H9 (cell line): ENCODE measurements at regions not wholly inside any gene's neighbourhood (a gene's known extent, or its start where the extent isn't known, plus 50 kb on each side); places are given as distances from the start of the nearest gene placed in this dataset.

Experiments used
- DNase-seq: peaks from one replicate; pipeline ENCODE4 v3.0.0-alpha.2; 2017
- H2AFZ ChIP-seq: one replicate; pipeline ENCODE4 v1.6.1; 2013; ENCODE audit warnings: mild to moderate bottlenecking, low read length, control low read depth, moderate library complexity
- H2AK5ac ChIP-seq: 2 replicates; pipeline ENCODE4 v1.6.1; 2013; ENCODE audit warnings: low read length, control low read depth, mixed read lengths; ENCODE audit not compliant: insufficient read length
- H2BK120ac ChIP-seq: one replicate; pipeline ENCODE4 v1.6.1; 2013; ENCODE audit warnings: low read depth, mild to moderate bottlenecking, low read length, control low read depth, inconsistent platforms; ENCODE audit not compliant: poor library complexity, severe bottlenecking
- H2BK12ac ChIP-seq: 2 replicates; pipeline ENCODE4 v1.6.1; 2013; ENCODE audit warnings: low read length, control low read depth, mixed read lengths, low read depth; ENCODE audit not compliant: insufficient read length
- H2BK15ac ChIP-seq: 2 replicates; pipeline ENCODE4 v1.6.1; 2013; ENCODE audit warnings: low read depth, low read length, control low read depth
- H2BK20ac ChIP-seq: one replicate; pipeline ENCODE4 v1.6.1; 2013; ENCODE audit warnings: low read depth, mild to moderate bottlenecking, low read length, control low read depth, inconsistent platforms; ENCODE audit not compliant: poor library complexity, severe bottlenecking
- H2BK5ac ChIP-seq: 2 replicates; pipeline ENCODE4 v1.6.1; 2013; ENCODE audit warnings: low read length, control low read depth, mixed read lengths; ENCODE audit not compliant: insufficient read length
- H3K14ac ChIP-seq: 2 replicates; pipeline ENCODE4 v1.6.1; 2013; ENCODE audit warnings: low read length, control low read depth; ENCODE audit not compliant: insufficient read depth
- H3K18ac ChIP-seq: 2 replicates; pipeline ENCODE4 v1.6.1; 2013; ENCODE audit warnings: low read depth, mild to moderate bottlenecking, mixed read lengths, low read length, control low read depth; ENCODE audit not compliant: insufficient read length
- H3K23ac ChIP-seq: 2 replicates; pipeline ENCODE4 v1.6.1; 2013; ENCODE audit warnings: low read length, control low read depth, mixed read lengths, low read depth; ENCODE audit not compliant: insufficient read length
- H3K23me2 ChIP-seq: 2 replicates; pipeline ENCODE4 v1.6.1; 2013; ENCODE audit warnings: low read depth, mild to moderate bottlenecking, mixed read lengths, low read length, control low read depth; ENCODE audit not compliant: insufficient read length, poor library complexity, severe bottlenecking
- H3K27ac ChIP-seq: 2 replicates; pipeline ENCODE4 v1.5.1; 2013; ENCODE audit warnings: low read length, control low read depth, mixed read lengths, low read depth; ENCODE audit not compliant: insufficient read length
- H3K27me3 ChIP-seq: 2 replicates; pipeline ENCODE4 v1.6.1; 2013; ENCODE audit warnings: low read length, control low read depth, inconsistent platforms; ENCODE audit not compliant: insufficient read depth
- H3K4ac ChIP-seq: 2 replicates; pipeline ENCODE4 v1.6.1; 2013; ENCODE audit warnings: low read depth, mild to moderate bottlenecking, control low read depth, inconsistent platforms, low read length, moderate library complexity
- H3K4me1 ChIP-seq: 2 replicates; pipeline ENCODE4 v1.6.1; 2013; ENCODE audit warnings: low read length, control low read depth, inconsistent platforms; ENCODE audit not compliant: insufficient read depth
- H3K4me2 ChIP-seq: 2 replicates; pipeline ENCODE4 v1.6.1; 2013; ENCODE audit warnings: low read length, control low read depth, mixed read lengths; ENCODE audit not compliant: insufficient read length, insufficient read depth
- H3K56ac ChIP-seq: 2 replicates; pipeline ENCODE4 v1.6.1; 2013; ENCODE audit warnings: low read depth, mild to moderate bottlenecking, mixed read lengths, low read length, control low read depth; ENCODE audit not compliant: insufficient read length
- H3K79me1 ChIP-seq: 2 replicates; pipeline ENCODE4 v1.6.1; 2013; ENCODE audit warnings: low read depth, mild to moderate bottlenecking, moderate library complexity, low read length, control low read depth, inconsistent platforms; ENCODE audit not compliant: insufficient read depth, poor library complexity, severe bottlenecking
- H3K79me2 ChIP-seq: 2 replicates; pipeline ENCODE4 v1.6.1; 2013; ENCODE audit warnings: low read length, control low read depth, inconsistent platforms; ENCODE audit not compliant: insufficient read depth
- H3K9ac ChIP-seq: 2 replicates; pipeline ENCODE4 v1.6.1; 2013; ENCODE audit warnings: low read length, control low read depth, mixed read lengths; ENCODE audit not compliant: insufficient read length; ENCODE audit errors: extremely low read depth
- H3K9me3 ChIP-seq: one replicate; pipeline ENCODE4 v1.6.1; 2013; ENCODE audit warnings: low read depth, low read length, inconsistent platforms; ENCODE audit not compliant: control insufficient read depth
- H3T11ph ChIP-seq: one replicate; pipeline ENCODE4 v1.6.1; 2013; ENCODE audit warnings: mild to moderate bottlenecking, low read length, control low read depth, inconsistent platforms
- H4K20me1 ChIP-seq: one replicate; pipeline ENCODE4 v1.6.1; 2013; ENCODE audit not compliant: control insufficient read depth, insufficient read length, insufficient read depth
- H4K5ac ChIP-seq: 2 replicates; pipeline ENCODE4 v1.6.1; 2013; ENCODE audit warnings: low read depth, mild to moderate bottlenecking, mixed read lengths, low read length, control low read depth; ENCODE audit not compliant: insufficient read length
- H4K8ac ChIP-seq: replicated peaks from 2 replicates; pipeline ENCODE4 v1.6.1; 2013; ENCODE audit warnings: low read length, control low read depth, mixed read lengths, low read depth; ENCODE audit not compliant: insufficient read length
- H4K91ac ChIP-seq: 2 replicates; pipeline ENCODE4 v1.6.1; 2013; ENCODE audit warnings: low read depth, mild to moderate bottlenecking, moderate library complexity, mixed read lengths, low read length, control low read depth; ENCODE audit not compliant: insufficient read length
- H3K27ac Mint-ChIP-seq, 3 experiments: 2 replicates in 2 of 3; 3 replicates in 1 of 3; pipeline ENCODE4 v1.8.0; 2020 to 2021; ENCODE audit warnings: mixed read lengths in 3 of 3, mild to moderate bottlenecking in 1 of 3, moderate library complexity in 1 of 3
- H3K27me3 Mint-ChIP-seq: 2 replicates; pipeline ENCODE4 v1.8.0; 2021; ENCODE audit warnings: low read depth, mild to moderate bottlenecking, moderate library complexity, mixed read lengths
- H3K36me3 Mint-ChIP-seq, 3 experiments: 2 replicates in 2 of 3; 3 replicates in 1 of 3; pipeline ENCODE4 v1.8.0; 2020 to 2021; ENCODE audit warnings: low read depth in 3 of 3, mixed read lengths in 3 of 3; ENCODE audit not compliant: insufficient read depth in 1 of 3
- H3K4me1 Mint-ChIP-seq, 2 experiments: 2 replicates each; pipeline ENCODE4 v1.8.0; 2020; ENCODE audit warnings: mixed read lengths in 2 of 2
- H3K4me3 Mint-ChIP-seq, 2 experiments: 2 replicates in 1 of 2; 3 replicates in 1 of 2; pipeline ENCODE4 v1.8.0; 2020 to 2021; ENCODE audit warnings: mild to moderate bottlenecking in 2 of 2, mixed read lengths in 2 of 2, moderate library complexity in 1 of 2
- H3K9me3 Mint-ChIP-seq, 2 experiments: 2 replicates in 1 of 2; 3 replicates in 1 of 2; pipeline ENCODE4 v1.8.0; 2020; ENCODE audit warnings: mild to moderate bottlenecking in 2 of 2, mixed read lengths in 2 of 2, moderate library complexity in 1 of 2
- WGBS: extraction: QIAGEN DNeasy Blood & Tissue Kit; methylation state at CpG from one replicate; pipeline ENCODE4 v1.1.7; 2013; ENCODE audit warnings: missing lambda C conversion rate, low lambda C conversion rate, mixed read lengths; ENCODE audit not compliant: insufficient read length; ENCODE audit errors: extremely low coverage; 5-methylcytosine and 5-hydroxymethylcytosine counted together
- TF ChIP-seq, protein P1 (sequence below): fragments of 200-600 bp; sonication (generic); conservative IDR thresholded peaks from 3 replicates; pipeline ENCODE4 v1.8.0; 2021; ENCODE audit warnings: antibody characterized with exemption, mild to moderate bottlenecking

DNA sequence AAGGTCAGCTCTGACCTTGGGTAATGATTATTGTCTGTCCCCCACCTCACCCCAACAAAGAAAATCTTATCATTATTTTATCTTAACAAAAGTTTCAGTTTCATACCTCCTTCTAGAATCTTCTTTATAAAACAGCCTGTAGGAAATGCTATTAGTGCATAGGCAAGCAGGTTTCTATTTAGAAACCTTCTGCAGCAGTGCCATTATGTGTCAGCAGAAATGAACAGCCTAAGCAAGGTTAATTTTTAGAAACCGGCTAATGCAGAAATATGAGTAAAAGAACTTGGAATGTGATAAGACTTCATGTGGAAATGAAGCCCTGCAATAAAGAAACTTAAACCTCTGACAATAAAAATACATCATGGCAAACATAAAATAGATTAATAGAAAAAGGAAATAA lies 814.4 kb downstream of the FSCB start:
- DNase-seq: no peak
- H3K27ac ChIP-seq: no peak overlapping the region
- no peak overlapping the region for H3K4me2 ChIP-seq
- Mint-ChIP-seq H3K27ac (no peak overlapping the region), H3K27me3 (no peaks in the 10 kb centered on the region), H3K4me3 (no peak overlapping the region), H3K4me1 (no peaks in the 10 kb centered on the region), H3K9me3 (0 out of 5 replicates have a peak, but pooled peaks cover 0 to under 1% of the 10 kb centered on the region in 2 experiments), H3K36me3 (no peaks in the 10 kb centered on the region)
- no peak overlapping the region for H3K14ac ChIP-seq
- H3K4ac ChIP-seq: no peak overlapping the region
- H3K79me1 ChIP-seq: no peaks in the 10 kb centered on the region
- H3K9me3 ChIP-seq: no peaks in the 10 kb centered on the region
- H4K5ac ChIP-seq: no peak overlapping the region
- H4K8ac ChIP-seq: no peak overlapping the region
- H3K23me2 ChIP-seq: no peaks in the 10 kb centered on the region
- TF ChIP-seq, protein P1, sequence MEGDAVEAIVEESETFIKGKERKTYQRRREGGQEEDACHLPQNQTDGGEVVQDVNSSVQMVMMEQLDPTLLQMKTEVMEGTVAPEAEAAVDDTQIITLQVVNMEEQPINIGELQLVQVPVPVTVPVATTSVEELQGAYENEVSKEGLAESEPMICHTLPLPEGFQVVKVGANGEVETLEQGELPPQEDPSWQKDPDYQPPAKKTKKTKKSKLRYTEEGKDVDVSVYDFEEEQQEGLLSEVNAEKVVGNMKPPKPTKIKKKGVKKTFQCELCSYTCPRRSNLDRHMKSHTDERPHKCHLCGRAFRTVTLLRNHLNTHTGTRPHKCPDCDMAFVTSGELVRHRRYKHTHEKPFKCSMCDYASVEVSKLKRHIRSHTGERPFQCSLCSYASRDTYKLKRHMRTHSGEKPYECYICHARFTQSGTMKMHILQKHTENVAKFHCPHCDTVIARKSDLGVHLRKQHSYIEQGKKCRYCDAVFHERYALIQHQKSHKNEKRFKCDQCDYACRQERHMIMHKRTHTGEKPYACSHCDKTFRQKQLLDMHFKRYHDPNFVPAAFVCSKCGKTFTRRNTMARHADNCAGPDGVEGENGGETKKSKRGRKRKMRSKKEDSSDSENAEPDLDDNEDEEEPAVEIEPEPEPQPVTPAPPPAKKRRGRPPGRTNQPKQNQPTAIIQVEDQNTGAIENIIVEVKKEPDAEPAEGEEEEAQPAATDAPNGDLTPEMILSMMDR: no peak
- no peak overlapping the region for H3K9ac ChIP-seq
- no peak overlapping the region for H2BK20ac ChIP-seq
- no peaks in the 10 kb centered on the region for H3K79me2 ChIP-seq
- no CpG with 5 or more reads among the region's 1 CpG for WGBS
- no peak overlapping the region for H2BK5ac ChIP-seq
- H3T11ph ChIP-seq: no peak overlapping the region
- no peak overlapping the region for H2AK5ac ChIP-seq
- no peak overlapping the region for H2BK12ac ChIP-seq
- no peaks in the 10 kb centered on the region for H3K27me3 ChIP-seq
- no peaks in the 10 kb centered on the region for H3K4me1 ChIP-seq
- H4K91ac ChIP-seq: no peak overlapping the region
- no peak overlapping the region for H3K18ac ChIP-seq
- no peak overlapping the region for H2BK120ac ChIP-seq
- H2BK15ac ChIP-seq: no peak overlapping the region
- no peak overlapping the region for H3K23ac ChIP-seq
- H4K20me1 ChIP-seq: no peaks in the 10 kb centered on the region
- H2AFZ ChIP-seq: no peak overlapping the region
- H3K56ac ChIP-seq: no peak overlapping the region
